GM12878 (cell line): ENCODE measurements at regions not wholly inside any gene's neighbourhood (a gene's known extent, or its start where the extent isn't known, plus 50 kb on each side); places are given as distances from the start of the nearest gene placed in this dataset.

Experiments used
- ATAC-seq: fragments of 200-7000 bp; cut with Tn5 transposase; 3 replicates; pipeline ENCODE4 v1.9.1; 2020; ENCODE audit warnings: mild to moderate bottlenecking, moderate library complexity
- BruUV-seq: library from RNA; stranded (reverse); fragments of 400-500 nt; replicated peaks from 2 replicates; lab custom pipeline; 2021; lab: Mats Ljungman, UMichigan
- CTCF ChIA-PET: fragments of 300-600 bp; sonication (Branson Sonifier 250); formaldehyde crosslinking; extraction: SDS; loops from one replicate; lab custom pipeline; 2021; ENCODE audit warnings: inconsistent platforms; lab: Yijun Ruan, JAX
- POLR2A ChIA-PET: fragments of 350-600 bp; formaldehyde crosslinking; extraction: SDS; loops from one replicate; lab custom pipeline; 2021; ENCODE audit warnings: inconsistent platforms; lab: Charles Lee
- RAD21 ChIA-PET: fragments of 300-600 bp; sonication (Branson Sonifier 250); formaldehyde crosslinking; loops from one replicate; lab custom pipeline; 2023; ENCODE audit warnings: antibody characterized with exemption; ENCODE audit not compliant: unreplicated experiment; lab: Charles Lee
- SMC1A ChIA-PET: fragments of 300-600 bp; sonication (Branson Sonifier 250); formaldehyde crosslinking; loops from one replicate; lab custom pipeline; 2023; ENCODE audit not compliant: unreplicated experiment, uncharacterized antibody; lab: Charles Lee
- DNase-seq: peaks from one replicate; pipeline ENCODE4 v3.0.0-alpha.2; 2011; ENCODE audit warnings: low read depth, low spot score
- FAIRE-seq: peaks from 3 replicates; lab custom pipeline; 2011; peaks lifted over from hg19 to GRCh38; lab: Jason Lieb, UNC
- H2AFZ ChIP-seq: 2 replicates; pipeline ENCODE4 v1.6.0; 2011; ENCODE audit warnings: low read depth, low read length, control low read depth; ENCODE audit not compliant: control insufficient read depth
- H3K27ac ChIP-seq: 2 replicates; pipeline ENCODE4 v1.5.1; 2011; ENCODE audit warnings: control low read depth; ENCODE audit not compliant: control insufficient read depth, insufficient read depth
- H3K27me3 ChIP-seq, 2 experiments: replicated peaks in 1 of 2; 2 replicates each; pipeline versions ENCODE4 v1.6.0 to v1.6.1; 2011; ENCODE audit warnings: low read length in 1 of 2; ENCODE audit not compliant: control insufficient read depth in 2 of 2, insufficient read depth in 2 of 2
- H3K36me3 ChIP-seq, 2 experiments: 2 replicates each; pipeline ENCODE4 v1.5.1; 2011; ENCODE audit warnings: low read length in 1 of 2; ENCODE audit not compliant: control insufficient read depth in 2 of 2, insufficient read depth in 2 of 2
- H3K4me1 ChIP-seq: 2 replicates; pipeline ENCODE4 v1.6.1; 2011; ENCODE audit warnings: mild to moderate bottlenecking, low read length, moderate library complexity, mixed read lengths; ENCODE audit not compliant: control insufficient read depth, insufficient read depth
- H3K4me2 ChIP-seq: 2 replicates; pipeline ENCODE4 v1.6.0; 2011; ENCODE audit warnings: control low read depth; ENCODE audit not compliant: control insufficient read depth, insufficient read depth
- H3K4me3 ChIP-seq: fragments of 200-600 bp; sonication (generic); 2 replicates; pipeline ENCODE4 v1.5.1; 2016
- H3K79me2 ChIP-seq: 2 replicates; pipeline ENCODE4 v1.6.0; 2011; ENCODE audit warnings: low read length; ENCODE audit not compliant: control insufficient read depth, insufficient read depth
- H3K9ac ChIP-seq: 2 replicates; pipeline ENCODE4 v1.8.0; 2011; ENCODE audit warnings: low read length, control low read depth, mixed read lengths; ENCODE audit not compliant: control insufficient read depth, insufficient read depth
- H3K9me3 ChIP-seq: replicated peaks from 3 replicates; pipeline ENCODE4 v1.5.1; 2011; ENCODE audit warnings: mild to moderate bottlenecking, low read length; ENCODE audit not compliant: control insufficient read depth, insufficient read depth
- H4K20me1 ChIP-seq: 2 replicates; pipeline ENCODE4 v1.6.0; 2011; ENCODE audit not compliant: control insufficient read depth, insufficient read depth
- ASH2L ChIP-seq: fragments of 300-600, 200-600 bp; sonication (generic); IDR thresholded peaks from 2 replicates; pipeline ENCODE4 v1.6.1; 2017; ENCODE audit warnings: low read depth, mild to moderate bottlenecking, borderline replicate concordance
- CBX3 ChIP-seq: fragments of 200-600 bp; sonication (generic); IDR thresholded peaks from 2 replicates; pipeline ENCODE4 v1.6.1; 2016; ENCODE audit warnings: low read depth, borderline replicate concordance
- DPF2 ChIP-seq: fragments of 450-650 bp; IDR thresholded peaks from 2 replicates; pipeline ENCODE4 v1.6.1; 2017; ENCODE audit warnings: mild to moderate bottlenecking
- EP300 ChIP-seq, 2 experiments: fragments of 150-350 bp in 1 of 2; IDR thresholded peaks; 2 replicates each; pipeline ENCODE4 v1.6.1; 2011 to 2012; ENCODE audit warnings: low read depth in 2 of 2, low read length in 2 of 2, borderline replicate concordance in 1 of 2, improper control_type of control experiment in 1 of 2, inconsistent platforms in 1 of 2; ENCODE audit not compliant: control insufficient read depth in 1 of 2
- FOXK2 ChIP-seq: fragments of 450-650 bp; IDR thresholded peaks from 2 replicates; pipeline ENCODE4 v1.6.1; 2017; ENCODE audit warnings: mild to moderate bottlenecking, moderate library complexity
- GABPA ChIP-seq: IDR thresholded peaks from 2 replicates; pipeline ENCODE4 v1.6.1; 2014; ENCODE audit warnings: antibody characterized with exemption, low read depth, mild to moderate bottlenecking, inconsistent platforms
- HDAC2 ChIP-seq: fragments of 200-600 bp; sonication (generic); IDR thresholded peaks from 2 replicates; pipeline ENCODE4 v1.6.1; 2017
- NFYB ChIP-seq: IDR thresholded peaks from 2 replicates; pipeline ENCODE4 v1.6.1; 2011; ENCODE audit warnings: low read depth, mild to moderate bottlenecking, low read length, improper control_type of control experiment, moderate library complexity; ENCODE audit not compliant: insufficient read depth
- POLR2AphosphoS5 ChIP-seq: IDR thresholded peaks from 2 replicates; pipeline ENCODE4 v1.6.1; 2011; ENCODE audit warnings: mild to moderate bottlenecking, low read length, inconsistent platforms
- STAT3 ChIP-seq: IDR thresholded peaks from 2 replicates; pipeline ENCODE4 v1.6.1; 2011; ENCODE audit warnings: low read depth, low read length, improper control_type of control experiment
- TAF1 ChIP-seq: IDR thresholded peaks from 2 replicates; pipeline ENCODE4 v1.6.1; 2011; ENCODE audit warnings: mild to moderate bottlenecking, low read depth, low read length, borderline replicate concordance
- TBL1XR1 ChIP-seq: IDR thresholded peaks from 2 replicates; pipeline ENCODE4 v1.6.1; 2012; ENCODE audit warnings: low read depth, low read length, improper control_type of control experiment
- ZBTB33 ChIP-seq: fragments of 450-650 bp; IDR thresholded peaks from 2 replicates; pipeline ENCODE4 v1.6.1; 2017; ENCODE audit warnings: mild to moderate bottlenecking
- ZNF622 ChIP-seq: fragments of 450-650 bp; IDR thresholded peaks from 2 replicates; pipeline ENCODE4 v1.6.1; 2017; ENCODE audit warnings: mild to moderate bottlenecking, inconsistent platforms
- whole genome bisulfite sequencing: methylation state at CpG from one replicate; pipeline ENCODE4 v1.1.6; 2016; ENCODE audit warnings: low lambda C conversion rate; ENCODE audit not compliant: insufficient replicate concordance, insufficient coverage; ENCODE audit errors: missing lambda C conversion rate; 5-methylcytosine and 5-hydroxymethylcytosine counted together
- in situ Hi-C: fragments of 300-500 bp; cut with MboI; formaldehyde crosslinking; loops from 9 replicates; pipeline ENCODE4 v1.14.3; 2018; ENCODE audit warnings: mixed read lengths
- intact Hi-C: fragments of 100-400 bp; cut with micrococcal nuclease; formaldehyde crosslinking; loops from one replicate; pipeline ENCODE4 v1.14.2; 2022; ENCODE audit not compliant: unreplicated experiment
- TF ChIP-seq, protein P1 (sequence below): IDR thresholded peaks from 2 replicates; pipeline ENCODE4 v1.6.1; 2011; ENCODE audit warnings: low read depth, mild to moderate bottlenecking, low read length, moderate library complexity, borderline replicate concordance; ENCODE audit errors: extremely low read depth
- TF ChIP-seq, protein P2 (sequence below): IDR thresholded peaks from 2 replicates; pipeline ENCODE4 v1.6.1; 2011; ENCODE audit warnings: borderline replicate concordance, low read depth, mild to moderate bottlenecking, moderate library complexity, low read length; ENCODE audit not compliant: insufficient read depth, poor library complexity, severe bottlenecking

DNA sequence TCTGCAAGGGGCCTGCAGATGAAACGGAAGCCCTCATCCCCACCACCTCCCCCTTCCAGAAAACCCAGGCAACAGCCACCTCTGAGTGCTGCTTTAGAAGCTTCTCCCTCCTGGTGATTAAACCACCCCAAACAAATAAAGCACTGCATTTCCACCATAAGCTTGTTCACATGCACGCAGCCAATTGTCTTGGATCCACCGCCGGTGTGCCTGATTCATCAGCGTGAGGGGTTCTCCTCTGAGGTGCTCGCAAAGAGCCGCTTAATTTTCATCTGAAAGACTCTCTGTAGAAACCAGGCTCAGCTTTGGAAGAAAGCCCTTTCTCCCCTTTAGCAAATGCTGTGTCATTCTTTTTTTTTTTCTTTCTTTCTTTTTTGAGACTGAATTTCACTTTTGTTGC, 155.2 kb upstream of the EEF2KMT start:
- Histone ChIP-seq H3K4me2 (no peak overlapping the region), H3K4me1 (no peaks in the 10 kb centered on the region), H3K27ac (no peak overlapping the region), H3K9ac (no peak overlapping the region), H3K9me3 (no peaks in the 10 kb centered on the region), H3K27me3 (no peaks in the 10 kb centered on the region)
- intact Hi-C loops: no loop called here
- TF ChIP-seq DPF2 (no peak), GABPA (no peak), STAT3 (no peak), POLR2AphosphoS5 (no peak), NFYB (no peak), CBX3 (no peak), ASH2L (no peak), ZBTB33 (no peak), TAF1 (no peak), TBL1XR1 (no peak), EP300 (IDR thresholded peaks at IDR 0.05; ENCODE audit: borderline replicate concordance in 1 of 2, control insufficient read depth in 1 of 2, low read depth in 2 of 2, low read length in 2 of 2) (no peak), ZNF622 (no peak), HDAC2 (no peak), FOXK2 (no peak)
- TF ChIP-seq, protein P1, sequence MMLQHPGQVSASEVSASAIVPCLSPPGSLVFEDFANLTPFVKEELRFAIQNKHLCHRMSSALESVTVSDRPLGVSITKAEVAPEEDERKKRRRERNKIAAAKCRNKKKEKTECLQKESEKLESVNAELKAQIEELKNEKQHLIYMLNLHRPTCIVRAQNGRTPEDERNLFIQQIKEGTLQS: no peak
- TF ChIP-seq, protein P2, sequence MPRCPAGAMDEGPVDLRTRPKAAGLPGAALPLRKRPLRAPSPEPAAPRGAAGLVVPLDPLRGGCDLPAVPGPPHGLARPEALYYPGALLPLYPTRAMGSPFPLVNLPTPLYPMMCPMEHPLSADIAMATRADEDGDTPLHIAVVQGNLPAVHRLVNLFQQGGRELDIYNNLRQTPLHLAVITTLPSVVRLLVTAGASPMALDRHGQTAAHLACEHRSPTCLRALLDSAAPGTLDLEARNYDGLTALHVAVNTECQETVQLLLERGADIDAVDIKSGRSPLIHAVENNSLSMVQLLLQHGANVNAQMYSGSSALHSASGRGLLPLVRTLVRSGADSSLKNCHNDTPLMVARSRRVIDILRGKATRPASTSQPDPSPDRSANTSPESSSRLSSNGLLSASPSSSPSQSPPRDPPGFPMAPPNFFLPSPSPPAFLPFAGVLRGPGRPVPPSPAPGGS: no peak
- TF ChIP-seq, all 136 proteins: peak for 0
- H4K20me1 ChIP-seq: no peaks in the 10 kb centered on the region
- WGBS: 42% methylated on average over 6 of the region's 7 CpGs
- no TSS peak for BruUV-seq
- SMC1A ChIA-PET: no interaction called here
- FAIRE-seq: no peak
- in situ Hi-C loops: no loop called here
- CTCF ChIA-PET: no interaction called here
- H2AFZ ChIP-seq: no peak overlapping the region
- no peaks in the 10 kb centered on the region for H3K36me3 ChIP-seq
- POLR2A ChIA-PET: no interaction called here
- no peak for DNase-seq
- no peaks in the 10 kb centered on the region for H3K79me2 ChIP-seq
- H3K4me3 ChIP-seq: no peak overlapping the region
- RAD21 ChIA-PET: no interaction called here
- ATAC-seq: no peak
